ENCODE measurements at regions not wholly inside any gene's neighbourhood (a gene's known extent, or its start where the extent isn't known, plus 50 kb on each side); places are given as distances from the start of the nearest gene placed in this dataset.

DNA sequence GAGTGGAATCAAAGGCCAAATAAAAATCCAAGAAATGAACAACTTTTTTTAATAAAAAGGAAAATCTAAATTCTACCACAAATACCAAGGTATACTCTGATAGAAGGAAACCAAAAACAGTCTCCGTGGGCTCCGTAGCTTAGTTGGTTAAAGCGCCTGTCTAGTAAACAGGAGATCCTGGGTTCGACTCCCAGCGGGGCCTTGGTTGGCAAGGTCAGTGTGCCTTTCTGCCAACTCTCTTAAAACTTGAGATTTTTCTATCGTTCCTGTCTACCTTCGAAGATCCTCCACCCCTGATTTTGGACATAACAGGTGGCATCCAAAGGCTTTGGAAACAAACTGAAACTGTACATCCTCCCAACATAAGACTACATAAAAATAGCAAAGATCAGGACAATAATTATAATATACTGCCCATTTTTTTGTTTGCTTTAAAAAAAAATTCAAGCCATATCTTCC, 197.9 kb downstream of the TRIM27 start:
- TF ChIP-seq, protein P1, sequence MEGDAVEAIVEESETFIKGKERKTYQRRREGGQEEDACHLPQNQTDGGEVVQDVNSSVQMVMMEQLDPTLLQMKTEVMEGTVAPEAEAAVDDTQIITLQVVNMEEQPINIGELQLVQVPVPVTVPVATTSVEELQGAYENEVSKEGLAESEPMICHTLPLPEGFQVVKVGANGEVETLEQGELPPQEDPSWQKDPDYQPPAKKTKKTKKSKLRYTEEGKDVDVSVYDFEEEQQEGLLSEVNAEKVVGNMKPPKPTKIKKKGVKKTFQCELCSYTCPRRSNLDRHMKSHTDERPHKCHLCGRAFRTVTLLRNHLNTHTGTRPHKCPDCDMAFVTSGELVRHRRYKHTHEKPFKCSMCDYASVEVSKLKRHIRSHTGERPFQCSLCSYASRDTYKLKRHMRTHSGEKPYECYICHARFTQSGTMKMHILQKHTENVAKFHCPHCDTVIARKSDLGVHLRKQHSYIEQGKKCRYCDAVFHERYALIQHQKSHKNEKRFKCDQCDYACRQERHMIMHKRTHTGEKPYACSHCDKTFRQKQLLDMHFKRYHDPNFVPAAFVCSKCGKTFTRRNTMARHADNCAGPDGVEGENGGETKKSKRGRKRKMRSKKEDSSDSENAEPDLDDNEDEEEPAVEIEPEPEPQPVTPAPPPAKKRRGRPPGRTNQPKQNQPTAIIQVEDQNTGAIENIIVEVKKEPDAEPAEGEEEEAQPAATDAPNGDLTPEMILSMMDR (IDR thresholded peaks at IDR 0.05 in 4 of 5, conservative IDR thresholded peaks at IDR 0.05 in 1 of 5): no peak
- no peak for TF ChIP-seq POLR2A (IDR thresholded peaks at IDR 0.05)
